GM19324 (cell line): ENCODE measurements at regions not wholly inside any gene's neighbourhood (a gene's known extent, or its start where the extent isn't known, plus 50 kb on each side); places are given as distances from the start of the nearest gene placed in this dataset.
"Not testable (repeated sequence)": the region's sequence is repeated elsewhere in the genome, so short reads cannot be mapped to it uniquely, and the experiment has no call there.

Experiments used
- ATAC-seq: cut with Tn5 transposase; IDR thresholded peaks from one replicate; pipeline ENCODE4 v1.9.1; 2021; ENCODE audit warnings: mild to moderate bottlenecking, moderate library complexity; ENCODE audit not compliant: unreplicated experiment, low FRiP score

DNA sequence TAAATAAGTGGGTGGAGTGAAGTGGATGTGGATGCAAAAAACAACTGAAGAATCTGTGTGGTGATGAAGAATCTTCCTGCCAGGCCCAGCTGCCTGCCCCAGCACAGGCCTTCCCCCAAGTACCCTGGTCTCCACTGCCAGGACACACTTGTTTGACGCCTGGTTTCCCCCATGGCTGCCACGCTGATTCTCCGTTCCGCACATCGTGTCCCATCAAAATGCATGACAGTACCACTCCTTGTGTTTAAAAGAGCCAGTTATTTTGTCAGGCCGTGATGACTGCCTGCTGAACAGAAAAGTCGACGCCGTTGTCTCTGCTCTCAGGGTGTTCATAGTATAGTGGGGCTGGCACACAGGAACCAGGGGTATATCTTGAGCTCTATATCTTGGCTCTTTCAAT lies 50.3 kb upstream of the KYNU start:
- no peak for ATAC-seq

DNA sequence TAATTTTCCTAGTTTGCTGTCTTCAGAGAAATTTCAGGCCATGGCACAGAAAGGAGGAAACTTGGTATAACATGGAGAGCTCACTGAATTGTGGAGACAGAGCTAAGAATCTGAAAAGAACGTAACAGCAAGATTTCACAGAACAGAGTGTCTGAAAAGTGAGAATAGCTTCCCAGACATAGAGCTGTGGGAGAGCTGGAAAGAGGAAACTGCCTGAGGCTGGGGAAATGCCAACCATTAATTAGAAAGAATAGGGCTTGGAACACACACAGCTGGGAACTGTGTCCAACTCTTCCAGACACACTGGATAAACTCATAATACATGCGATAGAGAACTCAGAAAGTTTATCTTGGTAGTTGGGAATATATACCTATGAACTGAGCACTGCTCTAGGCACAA lies 51.6 kb upstream of the KYNU start:
- ATAC-seq, result no peak

DNA sequence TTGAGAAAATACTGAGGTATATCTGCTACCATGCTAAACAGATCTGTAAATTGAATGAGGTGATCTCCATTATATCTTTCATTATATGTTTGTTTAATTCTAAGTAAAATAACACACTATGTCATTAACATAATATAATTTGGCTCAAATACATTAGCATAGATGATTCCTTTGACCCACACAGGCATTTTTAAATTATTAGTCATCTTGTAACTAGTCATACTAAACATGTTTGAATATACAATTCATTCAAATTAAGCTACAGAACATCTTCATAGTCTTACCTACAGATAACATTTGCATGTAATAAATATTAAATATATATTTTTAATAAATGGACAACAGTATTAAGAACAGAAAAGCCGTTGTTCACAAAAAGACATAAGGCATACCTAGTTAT lies 52.7 kb upstream of the KYNU start:
- no peak for ATAC-seq

DNA sequence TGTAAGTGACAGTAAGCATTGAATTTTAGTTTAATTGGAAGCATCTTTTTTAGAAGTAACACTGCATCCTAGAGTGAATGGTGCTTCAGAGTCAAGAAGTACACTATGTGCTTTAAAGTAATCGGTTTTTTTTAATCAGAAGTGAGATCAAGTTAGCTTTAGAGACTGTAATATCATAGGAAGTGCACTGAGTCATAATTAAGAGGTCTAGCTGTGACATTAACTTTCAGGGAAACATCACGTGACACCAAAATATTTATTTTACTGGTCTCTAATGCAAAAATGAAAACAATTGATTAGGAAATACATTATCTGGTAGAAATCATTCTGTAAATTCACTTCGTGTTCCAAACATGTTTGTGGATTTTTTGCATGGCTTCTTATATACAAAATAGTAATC lies 55.3 kb upstream of the KYNU start:
- no peak for ATAC-seq

DNA sequence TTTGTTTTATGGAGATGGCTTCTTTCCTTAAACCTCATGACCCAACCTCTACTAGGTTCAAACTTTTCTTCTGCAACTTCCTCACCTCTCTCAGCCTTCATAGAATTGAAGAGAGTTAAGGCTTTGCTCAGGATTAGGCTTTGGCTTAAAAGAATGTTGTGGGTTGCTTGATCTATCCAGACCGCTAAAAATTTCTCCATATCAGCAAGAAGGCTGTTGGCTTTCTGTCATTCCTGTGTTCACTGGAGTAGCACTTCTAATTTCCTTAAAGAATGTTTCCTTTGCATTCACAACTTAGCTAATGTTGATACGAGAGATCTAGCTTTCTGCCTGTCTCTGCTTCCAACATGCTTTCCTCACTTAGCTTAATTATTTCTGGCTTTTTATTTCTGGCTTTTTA lies 58.1 kb upstream of the KYNU start:
- no peak for ATAC-seq

DNA sequence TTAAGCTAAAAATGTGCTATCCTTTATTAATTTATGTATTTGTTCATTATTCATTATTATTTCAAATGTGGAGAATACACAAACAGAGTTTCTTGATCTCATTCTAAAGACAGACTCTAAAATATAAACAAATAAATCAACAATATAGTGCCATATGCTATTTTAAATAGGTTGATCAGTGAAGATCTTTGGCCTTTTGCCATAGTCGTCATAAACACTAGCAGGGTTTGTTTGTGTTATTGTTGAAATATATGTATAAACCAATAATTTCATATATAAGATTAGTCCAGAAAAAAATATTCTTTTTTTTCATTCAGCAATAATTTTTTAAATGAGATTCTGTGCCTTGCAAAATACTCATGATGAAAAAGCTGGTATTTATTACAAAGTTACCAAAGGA lies 62.1 kb upstream of the KYNU start:
- no peak for ATAC-seq

DNA sequence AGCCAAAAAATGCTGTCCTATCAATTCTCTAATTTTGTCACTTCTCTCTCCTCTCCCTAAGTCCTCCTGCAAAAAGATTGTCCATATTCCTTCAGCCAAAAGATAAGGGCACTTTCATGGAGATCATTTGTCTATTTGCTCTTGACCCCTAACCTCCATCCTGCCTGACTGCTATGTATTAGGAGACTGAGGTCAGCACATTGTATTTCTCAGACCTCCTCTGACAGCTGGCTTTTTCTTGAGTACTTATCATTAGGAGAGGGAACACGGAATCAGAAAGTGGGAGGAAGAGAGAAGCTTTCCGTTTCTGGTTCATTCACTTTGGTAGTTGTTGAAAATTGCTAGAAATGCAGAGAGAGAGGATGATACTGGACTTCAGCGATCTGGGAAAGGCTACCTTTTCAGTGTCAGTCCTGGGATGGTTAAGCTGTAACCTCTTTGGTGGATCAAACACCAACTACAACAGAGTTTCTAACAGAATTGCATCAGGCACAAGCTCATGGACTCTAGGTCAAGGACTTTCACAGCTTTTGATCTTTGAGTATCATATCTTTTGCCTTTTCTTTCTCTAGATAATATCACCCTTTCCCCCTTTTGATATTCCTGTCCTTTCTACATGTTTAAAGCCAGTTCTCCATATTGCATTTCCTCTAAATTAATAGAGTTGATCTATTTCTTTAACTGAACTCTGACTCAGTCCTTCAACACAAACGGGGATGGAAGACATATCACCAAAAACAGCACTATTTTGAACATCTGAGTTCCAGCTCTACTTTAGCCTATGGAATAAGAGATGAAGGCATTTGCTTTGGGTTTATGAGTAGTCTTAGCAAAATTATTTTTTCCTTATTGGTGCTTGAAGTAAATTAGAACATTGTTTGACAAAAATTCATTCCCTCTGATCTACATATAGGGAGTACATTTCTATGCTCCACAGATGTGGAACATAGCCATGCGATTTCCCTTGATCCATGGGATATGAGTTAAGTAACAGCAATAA lies 63.3 kb upstream of the KYNU start:
- ATAC-seq, result no peak

DNA sequence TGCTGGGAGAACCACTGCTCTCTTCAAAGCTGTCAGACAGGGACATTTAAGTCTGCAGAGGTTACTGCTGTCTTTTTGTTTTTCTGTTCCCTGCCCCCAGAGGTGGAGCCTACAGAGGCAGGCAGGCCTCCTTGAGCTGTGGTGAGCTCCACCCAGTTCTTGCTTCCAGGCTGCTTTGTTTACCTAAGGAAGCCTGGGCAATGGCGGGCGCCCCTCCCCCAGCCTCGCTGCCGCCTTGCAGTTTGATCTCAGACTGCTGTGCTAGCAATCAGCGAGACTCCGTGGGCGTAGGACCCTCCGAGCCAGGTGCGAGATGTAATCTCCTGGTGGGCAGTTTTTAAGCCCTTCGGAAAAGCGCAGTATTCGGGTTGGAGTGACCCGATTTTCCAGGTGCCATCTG lies 65.8 kb upstream of the KYNU start:
- not testable (repeated sequence) for ATAC-seq

DNA sequence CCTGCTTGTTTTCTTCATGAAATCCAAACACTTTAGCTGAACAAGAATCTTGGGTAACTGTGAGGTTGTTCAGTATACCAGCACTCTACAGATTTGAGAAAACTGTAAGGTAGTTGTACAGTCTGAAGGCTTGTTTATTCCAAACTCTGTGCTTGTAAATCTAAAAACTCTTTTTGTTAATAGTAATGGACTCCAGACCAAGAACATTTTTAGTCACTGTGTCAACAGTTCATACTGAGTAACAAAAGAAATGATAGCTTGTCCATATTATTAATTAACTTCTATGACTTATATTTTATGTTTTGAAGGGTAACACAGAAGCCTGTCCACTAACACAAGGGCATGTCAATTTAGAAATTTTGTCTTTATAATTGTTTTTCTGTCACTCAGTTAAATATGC lies 72.2 kb upstream of the KYNU start:
- ATAC-seq, result no peak

DNA sequence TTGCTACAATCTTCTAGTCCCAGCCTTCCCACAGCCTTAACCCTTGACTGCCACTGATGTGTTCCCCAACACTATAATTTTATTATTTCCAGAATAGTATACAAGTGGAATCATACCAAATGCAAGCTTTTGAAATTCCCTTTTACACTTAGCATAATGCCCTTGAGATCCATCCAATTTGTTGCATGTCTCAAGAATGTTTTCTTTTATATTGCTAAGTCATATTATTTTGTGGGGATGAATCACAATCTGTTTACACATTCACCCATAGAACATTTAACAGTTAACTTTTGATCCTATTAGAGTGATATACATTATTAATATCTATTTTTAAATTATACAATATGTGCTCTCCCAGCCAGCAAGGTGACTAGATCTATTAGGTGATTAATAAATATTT lies 74.3 kb upstream of the KYNU start:
- no peak for ATAC-seq

DNA sequence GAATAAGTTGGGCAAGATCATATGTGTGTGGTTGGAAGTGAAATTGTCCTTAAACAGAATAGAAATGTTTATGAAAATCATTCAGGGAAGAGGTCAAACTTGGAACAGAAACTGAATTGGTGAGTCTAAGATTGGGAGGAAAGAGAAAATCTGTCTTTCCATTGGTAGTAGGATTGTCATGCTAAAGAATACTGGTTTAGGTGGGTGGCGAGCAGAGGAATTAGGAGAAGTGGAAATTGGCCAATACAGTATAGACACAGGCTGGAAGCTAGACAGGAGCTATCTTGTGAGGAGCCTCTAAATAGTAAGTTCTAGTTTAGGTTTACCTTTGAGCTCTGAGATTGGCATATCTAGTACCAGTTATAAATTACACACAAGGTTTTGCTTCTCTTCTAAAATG lies 80.9 kb upstream of the KYNU start:
- ATAC-seq, result no peak

DNA sequence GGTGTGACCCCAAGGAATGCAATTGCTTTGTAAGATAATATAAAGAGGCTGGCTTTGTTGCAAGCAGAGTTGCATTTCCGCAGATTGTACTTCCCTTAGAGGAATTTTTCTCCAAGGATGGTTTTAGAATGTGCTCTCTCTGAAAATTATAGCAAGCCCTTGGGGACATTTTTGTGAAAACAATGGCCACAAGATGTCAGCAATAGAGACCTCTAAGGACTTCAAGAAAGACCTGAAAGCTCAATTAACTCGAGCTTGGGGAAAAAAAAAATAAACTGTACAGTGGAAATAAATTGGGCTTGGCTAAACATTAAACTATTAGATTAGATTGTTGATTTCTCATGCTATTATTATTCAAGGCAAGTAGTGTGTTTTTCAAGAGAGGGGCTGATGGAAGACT lies 81.3 kb upstream of the KYNU start:
- no peak for ATAC-seq

DNA sequence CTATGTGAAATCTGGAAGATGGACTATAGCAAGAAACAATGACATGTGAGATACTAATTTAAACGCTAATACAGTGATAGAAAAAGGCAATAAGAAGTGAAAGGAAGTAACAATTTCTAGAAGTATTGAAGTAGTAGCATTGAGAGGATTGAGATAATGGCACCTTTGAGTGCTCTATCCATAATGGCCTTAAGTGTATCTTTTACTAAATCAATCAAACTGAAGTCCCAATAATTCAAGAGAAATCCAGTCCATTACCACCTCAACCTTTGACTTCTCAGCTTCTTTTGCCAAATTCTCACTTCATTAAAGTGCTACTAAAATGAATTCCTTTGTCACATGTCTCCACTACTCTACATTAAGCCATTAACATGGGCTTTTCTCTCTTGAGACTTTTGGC lies 82.6 kb upstream of the KYNU start:
- ATAC-seq, result no peak

DNA sequence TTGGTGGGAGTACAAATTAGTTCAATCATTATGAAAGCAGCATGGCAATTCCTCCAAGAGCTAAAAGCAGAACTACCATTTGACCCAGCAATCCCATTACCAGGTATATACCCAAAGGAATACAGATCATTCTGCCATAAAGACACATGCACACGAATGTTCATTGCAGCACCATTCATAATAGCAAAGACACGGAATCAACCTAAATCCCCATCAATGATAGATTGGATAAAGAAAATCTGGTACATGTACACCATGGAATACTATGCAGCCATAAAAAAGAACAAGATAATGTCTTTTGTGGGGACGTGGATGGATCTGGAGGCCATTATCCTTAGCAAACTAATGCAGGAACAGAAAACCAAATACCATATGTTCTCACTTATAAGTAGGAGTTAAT lies 85.1 kb upstream of the KYNU start:
- ATAC-seq, result not testable (repeated sequence)

DNA sequence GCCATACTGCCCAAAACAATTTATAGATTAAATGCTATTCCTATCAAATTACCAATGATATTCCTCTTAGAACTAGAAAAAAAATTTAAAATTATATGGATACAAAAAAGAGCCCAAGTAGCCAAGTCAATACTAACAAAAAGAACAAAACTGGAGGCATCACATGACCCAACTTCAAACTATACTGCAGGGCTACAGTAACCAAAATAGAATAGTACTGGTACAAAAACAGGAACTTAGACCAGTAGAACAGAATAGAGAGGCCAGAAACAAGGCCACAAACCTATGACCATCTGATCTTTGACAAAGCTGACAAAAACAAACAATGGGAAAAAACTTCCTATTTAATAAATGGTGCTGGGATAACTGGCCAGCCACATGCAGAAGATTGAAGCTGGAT lies 86.1 kb upstream of the KYNU start:
- no peak for ATAC-seq

DNA sequence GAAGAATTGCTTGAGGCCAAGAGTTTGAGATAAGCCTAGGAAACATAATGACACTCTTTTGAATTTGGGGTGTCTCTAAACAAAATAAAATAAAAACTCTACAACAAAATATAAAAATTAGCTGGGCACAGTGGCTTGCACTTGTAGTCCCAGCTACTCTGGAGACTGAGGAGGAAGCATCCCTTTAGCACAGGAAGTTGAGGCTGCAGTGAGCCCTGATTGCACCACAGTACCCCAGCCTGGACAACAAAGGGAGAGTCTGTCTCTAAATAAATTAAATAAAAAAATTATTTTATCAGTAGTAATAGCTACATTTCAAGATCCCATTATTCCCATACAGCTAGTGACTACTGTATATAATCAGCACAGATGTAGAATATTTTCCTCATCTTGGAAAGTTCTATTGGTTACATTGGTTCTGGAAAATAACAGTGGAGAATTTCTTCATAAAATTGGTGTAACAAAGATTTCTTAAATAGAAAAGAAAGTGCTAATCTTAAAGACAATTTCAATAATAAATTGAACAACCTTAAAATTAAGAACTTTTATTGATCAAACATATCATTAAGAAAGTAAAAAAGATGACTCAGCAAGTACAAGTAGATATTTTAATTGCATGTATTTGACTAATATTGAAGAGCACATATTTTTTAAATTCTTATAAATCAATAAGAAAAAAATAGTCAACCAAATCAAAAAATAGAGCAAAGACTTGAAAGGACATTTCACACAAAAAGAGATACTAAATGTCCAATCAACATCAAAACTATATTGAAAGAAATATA lies 90.4 kb upstream of the KYNU start:
- ATAC-seq, result no peak

DNA sequence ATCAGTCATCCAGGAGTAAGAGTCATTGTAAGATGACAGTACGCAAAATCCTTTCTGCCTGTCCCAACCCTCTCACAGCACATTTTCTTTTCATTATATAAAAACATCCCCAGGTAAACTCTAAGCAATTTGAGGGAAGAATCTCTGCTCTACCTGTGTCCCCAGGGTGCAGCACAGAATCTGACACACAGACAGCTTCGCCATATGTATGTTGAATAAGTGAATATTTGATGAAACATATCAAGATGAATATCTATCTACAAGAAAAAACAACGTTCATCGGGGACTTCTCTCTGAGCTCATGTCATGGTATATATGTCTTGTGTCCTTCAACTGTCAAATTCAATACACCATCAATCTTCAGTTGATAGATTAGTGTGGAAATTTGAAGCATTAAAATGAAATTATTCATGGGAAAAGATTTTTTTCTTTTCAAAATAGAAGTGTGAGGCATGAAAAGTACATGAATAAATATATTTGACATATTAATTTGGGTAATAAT lies 94.5 kb upstream of the KYNU start:
- no peak for ATAC-seq

DNA sequence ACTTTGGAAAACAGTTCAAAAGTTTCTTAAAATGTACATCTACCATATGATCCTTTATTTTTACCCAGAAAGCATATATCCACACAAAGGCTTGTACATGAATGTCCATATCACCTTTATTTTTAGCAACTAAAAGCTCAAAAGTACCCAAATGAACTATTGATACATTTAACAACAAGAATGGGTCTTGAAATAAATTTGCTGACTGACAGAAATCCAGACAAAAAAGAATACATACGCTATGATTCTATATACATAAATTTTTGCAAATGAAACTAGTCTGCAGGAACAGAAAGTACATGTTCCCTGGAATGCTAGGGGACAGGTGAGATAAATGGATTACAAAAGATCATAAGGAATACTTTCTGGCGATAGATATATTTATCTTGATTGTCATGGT lies 96.3 kb upstream of the KYNU start:
- no peak for ATAC-seq

DNA sequence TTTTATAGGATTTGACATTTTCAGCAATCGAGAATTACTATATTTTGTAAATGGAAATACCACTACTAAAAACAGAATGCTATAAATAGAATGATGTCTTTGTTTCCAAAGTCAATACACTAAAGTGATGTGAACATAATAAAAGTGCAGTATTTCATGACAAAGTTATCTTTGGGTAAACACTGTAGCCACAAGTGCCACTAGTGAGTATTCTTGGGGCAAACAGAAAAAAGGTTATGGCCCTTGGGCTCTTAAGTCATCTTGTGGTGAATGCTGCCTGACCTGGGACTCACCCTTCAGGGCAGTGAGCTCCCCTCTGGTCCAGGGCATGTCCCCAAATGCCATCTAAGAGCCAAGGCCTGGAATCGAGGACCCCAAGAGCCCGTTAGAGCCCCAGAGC lies 99.2 kb upstream of the KYNU start:
- no peak for ATAC-seq

DNA sequence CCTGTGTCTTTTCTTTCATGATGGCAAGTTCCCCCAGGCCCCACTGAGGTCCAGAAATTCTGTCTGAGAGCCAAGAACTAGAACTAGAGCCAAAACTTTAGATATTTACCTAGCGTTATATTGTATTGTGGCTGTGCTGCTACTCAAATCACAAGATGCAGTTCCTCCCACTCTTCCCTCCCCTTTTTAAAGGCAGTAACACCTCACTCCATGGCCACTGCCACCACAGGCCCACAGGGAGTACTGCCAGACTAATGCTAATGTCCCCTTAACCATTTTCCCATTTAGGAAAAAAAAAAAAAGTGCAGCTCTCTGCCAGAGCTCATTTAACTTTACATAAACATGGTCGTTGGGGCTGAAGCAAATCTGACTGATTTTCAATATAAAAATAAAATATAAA lies 99.7 kb upstream of the KYNU start:
- no peak for ATAC-seq

DNA sequence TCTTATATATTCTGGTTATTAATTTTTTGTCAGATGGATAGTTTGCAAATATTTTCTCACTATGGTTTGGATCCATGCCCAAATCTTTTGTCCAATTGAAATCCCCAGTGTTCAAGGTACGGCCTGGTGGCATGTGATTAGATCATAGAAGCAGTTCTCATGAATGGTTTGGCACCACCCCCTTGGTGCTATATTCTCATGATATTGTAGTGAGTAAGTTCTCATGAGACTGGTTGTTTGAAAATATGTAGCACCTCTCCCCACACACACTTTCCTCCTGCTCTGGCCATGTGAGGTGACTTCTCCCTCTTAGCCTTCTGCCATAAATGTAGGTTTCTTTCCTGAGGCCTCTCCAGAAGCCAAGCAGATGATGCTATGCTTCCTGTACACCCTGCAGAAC lies 107.7 kb upstream of the KYNU start:
- no peak for ATAC-seq

DNA sequence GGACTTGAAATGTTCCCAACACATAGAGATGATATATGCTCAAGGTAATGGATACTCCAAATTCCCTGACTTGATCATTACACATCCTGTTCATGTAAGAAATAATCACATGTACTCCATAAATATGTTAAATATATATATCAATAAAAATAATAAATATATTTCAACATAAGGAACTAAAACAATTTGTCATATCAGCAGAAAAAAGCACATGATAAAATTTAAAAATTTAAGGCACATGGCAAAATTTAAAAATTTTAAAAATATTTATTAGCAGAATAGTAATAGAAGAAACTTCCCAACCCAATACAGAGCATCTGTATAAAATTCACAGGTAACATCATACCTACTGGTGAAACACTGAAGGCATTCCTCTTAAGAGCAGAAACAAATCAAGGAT lies 109.6 kb upstream of the KYNU start:
- ATAC-seq, result no peak
